T-cell (primary cell): ENCODE measurements at regions not wholly inside any gene's neighbourhood (a gene's known extent, or its start where the extent isn't known, plus 50 kb on each side); places are given as distances from the start of the nearest gene placed in this dataset.

Experiments used
- ATAC-seq, 4 experiments: fragments of 200-7000 bp in 3 of 4; fragments of 150-1000 bp in 1 of 4; cut with Tn5 transposase; replicated peaks in 1 of 4; 1 replicate in 3 of 4; 2 replicates in 1 of 4; pipeline ENCODE4 v1.10.0; 2021; ENCODE audit warnings: moderate library complexity in 3 of 4, mild to moderate bottlenecking in 2 of 4, moderate number of reproducible peaks in 1 of 4
- CTCF ChIA-PET, 2 donors: fragments of 300-600 bp; sonication (Branson Sonifier 250); formaldehyde crosslinking; loops; one replicate each; lab custom pipeline; 2022; ENCODE audit warnings: antibody characterized with exemption in 2 of 2; lab: Charles Lee
- POLR2A ChIA-PET, 2 donors: fragments of 300-600 bp; sonication (Branson Sonifier 250); formaldehyde crosslinking; loops; one replicate each; lab custom pipeline; 2022; ENCODE audit warnings: antibody characterized with exemption in 2 of 2; lab: Charles Lee
- DNase-seq, 35 experiments: peaks; one replicate each; pipeline versions ENCODE4 v3.0.0 to v3.0.0-alpha.2; 2013 to 2023
- H3K27ac ChIP-seq: one replicate; pipeline ENCODE4 v1.5.1; 2013; ENCODE audit warnings: low read length
- H3K27me3 ChIP-seq, 2 experiments: replicated peaks in 1 of 2; 1 replicate in 1 of 2; 2 replicates in 1 of 2; pipeline versions ENCODE4 v1.6.1 to v1.7.0; 2013; ENCODE audit warnings: low read length in 1 of 2, mixed read lengths in 1 of 2; ENCODE audit not compliant: control insufficient read depth in 2 of 2, insufficient read depth in 2 of 2; ENCODE audit errors: extremely low read depth in 1 of 2
- H3K36me3 ChIP-seq, 2 donors: 1 replicate in 1 of 2; 2 replicates in 1 of 2; pipeline versions ENCODE4 v1.6.1 to v1.7.0; 2013; ENCODE audit warnings: low read length in 1 of 2; ENCODE audit not compliant: control insufficient read depth in 2 of 2, insufficient read depth in 1 of 2; ENCODE audit errors: extremely low read depth in 1 of 2
- H3K4me1 ChIP-seq, 2 experiments: 1 replicate in 1 of 2; 2 replicates in 1 of 2; pipeline versions ENCODE4 v1.6.1 to v1.7.0; 2013; ENCODE audit warnings: low read length in 2 of 2, mixed read lengths in 1 of 2; ENCODE audit not compliant: insufficient read depth in 2 of 2, control insufficient read depth in 1 of 2; ENCODE audit errors: extremely low read depth in 1 of 2
- H3K4me3 ChIP-seq, 2 donors: 1 replicate in 1 of 2; 2 replicates in 1 of 2; pipeline versions ENCODE4 v1.5.1 to v1.7.0; 2013; ENCODE audit warnings: mild to moderate bottlenecking in 2 of 2, low read length in 1 of 2, moderate library complexity in 1 of 2; ENCODE audit not compliant: control insufficient read depth in 1 of 2; ENCODE audit errors: extremely low read depth in 1 of 2
- H3K9me3 ChIP-seq: 2 replicates; pipeline ENCODE4 v1.7.0; 2013
- H3K27ac Mint-ChIP-seq, 2 donors: one replicate each; pipeline ENCODE4 v1.8.0; 2020 to 2021; ENCODE audit warnings: mild to moderate bottlenecking in 2 of 2, mixed read lengths in 2 of 2
- H3K27me3 Mint-ChIP-seq, 2 donors: one replicate each; pipeline ENCODE4 v1.8.0; 2021 to 2022; ENCODE audit warnings: mixed read lengths in 2 of 2
- H3K36me3 Mint-ChIP-seq: one replicate; pipeline ENCODE4 v1.8.0; 2021; ENCODE audit warnings: mixed read lengths
- H3K4me1 Mint-ChIP-seq, 3 donors: one replicate each; pipeline ENCODE4 v1.8.0; 2020 to 2022; ENCODE audit warnings: mixed read lengths in 3 of 3, mild to moderate bottlenecking in 1 of 3
- H3K4me3 Mint-ChIP-seq, 3 donors: one replicate each; pipeline ENCODE4 v1.8.0; 2020 to 2022; ENCODE audit warnings: mild to moderate bottlenecking in 3 of 3, mixed read lengths in 3 of 3, moderate library complexity in 3 of 3
- H3K9me3 Mint-ChIP-seq, 3 donors: one replicate each; pipeline ENCODE4 v1.8.0; 2020 to 2022; ENCODE audit warnings: mixed read lengths in 3 of 3
- WGBS: methylation state at CpG from one replicate; pipeline ENCODE4 v1.1.5; 2013; ENCODE audit warnings: missing lambda C conversion rate; ENCODE audit not compliant: insufficient coverage; 5-methylcytosine and 5-hydroxymethylcytosine counted together

DNA sequence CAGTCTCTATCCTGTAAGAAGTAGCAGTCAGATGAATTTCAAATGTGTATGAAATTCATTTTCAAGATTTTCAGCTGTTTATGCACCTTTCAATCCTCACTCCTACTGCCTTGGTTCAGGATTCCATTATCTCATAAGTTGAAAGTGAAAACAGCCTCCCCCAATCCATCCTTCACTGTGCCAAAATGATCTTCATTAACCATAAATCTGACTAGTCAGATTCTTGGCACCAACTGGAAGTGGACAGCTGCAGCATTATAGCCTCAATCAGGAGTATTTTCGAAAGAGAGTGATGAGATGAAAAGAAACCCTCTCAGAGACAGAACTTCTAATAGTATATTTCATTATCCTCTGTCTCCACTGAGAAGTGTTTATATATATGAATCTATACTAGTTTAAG lies 365.3 kb upstream of the PDGFD start:
- WGBS, result no CpG with 5 or more reads among the region's 1 CpG
- H3K9me3 ChIP-seq, result no peaks in the 10 kb centered on the region
- Mint-ChIP-seq H3K36me3 (no peaks in the 10 kb centered on the region), H3K4me1 (no peaks in the 10 kb centered on the region), H3K9me3 (no peaks in the 10 kb centered on the region), H3K4me3 (no peak overlapping the region), H3K27me3 (peaks cover 0 to 9% of the 10 kb centered on the region in 2 donors), H3K27ac (no peak overlapping the region)
- ATAC-seq, result no peak
- ChIA-PET POLR2A (no interaction called here), CTCF (no interaction called here)
- H3K27ac ChIP-seq, result no peak overlapping the region
- no peaks in the 10 kb centered on the region for H3K36me3 ChIP-seq
- no peaks in the 10 kb centered on the region for H3K27me3 ChIP-seq
- no peaks in the 10 kb centered on the region for H3K4me1 ChIP-seq
- no peak overlapping the region for H3K4me3 ChIP-seq
- DNase-seq, result no peak

DNA sequence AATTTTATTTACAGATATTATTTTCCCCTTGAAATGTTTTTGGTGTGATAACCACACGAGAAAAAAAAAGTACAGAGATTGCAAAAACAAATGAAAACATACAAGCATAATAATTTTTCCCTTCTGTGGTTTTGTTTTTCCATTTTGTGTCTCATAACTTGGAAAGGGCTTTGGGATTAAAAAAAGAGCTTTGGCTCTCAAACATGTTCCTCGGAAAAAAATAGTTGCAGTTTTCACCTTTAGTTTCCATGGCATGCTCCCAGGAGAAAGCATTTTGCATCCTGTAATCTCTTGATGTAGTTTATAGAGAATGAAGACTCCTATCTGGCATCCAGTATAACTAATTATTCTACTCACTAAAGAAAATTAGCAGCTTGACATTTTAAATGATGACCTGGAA lies 362.1 kb upstream of the PDGFD start:
- Mint-ChIP-seq H3K4me3 (no peak overlapping the region), H3K9me3 (no peaks in the 10 kb centered on the region), H3K4me1 (no peaks in the 10 kb centered on the region), H3K36me3 (no peaks in the 10 kb centered on the region), H3K27me3 (no peaks in the 10 kb centered on the region), H3K27ac (no peak overlapping the region)
- no peak for DNase-seq
- Histone ChIP-seq H3K27me3 (no peaks in the 10 kb centered on the region), H3K4me3 (no peak overlapping the region), H3K4me1 (no peaks in the 10 kb centered on the region), H3K27ac (no peak overlapping the region), H3K9me3 (no peaks in the 10 kb centered on the region), H3K36me3 (no peaks in the 10 kb centered on the region)
- ChIA-PET CTCF (interaction anchor here in 1 of 2 donors (0.6 kb wide), 1 partner anchor 9 kb away, joined by 3 read pairs; no protein-coding TSS in a partner anchor), POLR2A (no interaction called here)
- no peak for ATAC-seq
- no CpG with 5 or more reads among the region's 2 CpGs for WGBS

GRCh38 chr11:104525416-104525815 lies 361.5 kb upstream of the PDGFD start:
- ATAC-seq, result no peak
- WGBS, result no CpG with 5 or more reads among the region's 3 CpGs
- Histone ChIP-seq H3K27ac (no peak overlapping the region), H3K27me3 (no peaks in the 10 kb centered on the region), H3K4me1 (no peaks in the 10 kb centered on the region), H3K9me3 (no peaks in the 10 kb centered on the region), H3K36me3 (no peaks in the 10 kb centered on the region), H3K4me3 (no peak overlapping the region)
- no peak for DNase-seq
- H3K4me3 Mint-ChIP-seq, result no peak overlapping the region
- no peaks in the 10 kb centered on the region for H3K27me3 Mint-ChIP-seq
- ChIA-PET CTCF (no interaction called here), POLR2A (no interaction called here)
- no peak overlapping the region for H3K27ac Mint-ChIP-seq
- H3K9me3 Mint-ChIP-seq, result no peaks in the 10 kb centered on the region
- no peaks in the 10 kb centered on the region for H3K36me3 Mint-ChIP-seq
- no peaks in the 10 kb centered on the region for H3K4me1 Mint-ChIP-seq

GRCh38 chr11:104524254-104524653 lies 360.3 kb upstream of the PDGFD start:
- Histone ChIP-seq H3K27ac (no peak overlapping the region), H3K9me3 (no peaks in the 10 kb centered on the region), H3K4me1 (no peaks in the 10 kb centered on the region), H3K4me3 (no peak overlapping the region), H3K36me3 (no peaks in the 10 kb centered on the region), H3K27me3 (no peaks in the 10 kb centered on the region)
- no peak overlapping the region for H3K27ac Mint-ChIP-seq
- H3K36me3 Mint-ChIP-seq, result no peaks in the 10 kb centered on the region
- POLR2A ChIA-PET, result no interaction called here
- H3K27me3 Mint-ChIP-seq, result no peaks in the 10 kb centered on the region
- no peaks in the 10 kb centered on the region for H3K4me1 Mint-ChIP-seq
- CTCF ChIA-PET, result interaction anchor here in 1 of 2 donors (1.1 kb wide), 1 partner anchor 1338 kb away, joined by 3 read pairs; no protein-coding TSS in a partner anchor
- ATAC-seq (no peak), DNase-seq (no peak)
- H3K9me3 Mint-ChIP-seq, result no peaks in the 10 kb centered on the region
- H3K4me3 Mint-ChIP-seq, result no peak overlapping the region

DNA sequence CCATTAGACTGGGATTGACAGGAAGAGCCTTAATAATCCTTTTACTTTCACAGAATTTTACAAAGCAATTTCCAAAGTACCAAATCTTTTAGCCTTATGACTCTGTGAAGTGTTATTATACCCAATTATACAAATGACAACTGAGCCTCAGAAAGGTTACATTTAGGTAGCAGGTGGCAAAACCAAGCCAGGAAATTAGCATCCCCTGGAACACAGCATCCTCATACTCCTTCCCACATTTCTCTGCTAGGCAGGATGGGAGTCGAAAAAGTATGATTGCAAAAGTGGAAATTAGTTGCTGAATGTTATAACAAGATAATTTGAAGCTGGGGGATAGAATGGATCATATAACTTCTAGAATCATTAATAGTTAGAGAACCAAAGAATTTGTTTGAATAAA lies 359.7 kb upstream of the PDGFD start:
- H3K4me1 ChIP-seq, result no peaks in the 10 kb centered on the region
- no peaks in the 10 kb centered on the region for H3K36me3 ChIP-seq
- no peaks in the 10 kb centered on the region for H3K9me3 ChIP-seq
- H3K4me3 ChIP-seq, result no peak overlapping the region
- Mint-ChIP-seq H3K27me3 (no peaks in the 10 kb centered on the region), H3K27ac (no peak overlapping the region), H3K36me3 (no peaks in the 10 kb centered on the region), H3K4me3 (no peak overlapping the region), H3K9me3 (no peaks in the 10 kb centered on the region), H3K4me1 (no peaks in the 10 kb centered on the region)
- ATAC-seq, result no peak
- no peak for DNase-seq
- POLR2A ChIA-PET, result no interaction called here
- no peak overlapping the region for H3K27ac ChIP-seq
- no peaks in the 10 kb centered on the region for H3K27me3 ChIP-seq
- CTCF ChIA-PET, result interaction anchor here in 1 of 2 donors (1.1 kb wide), 1 partner anchor 1339 kb away, joined by 3 read pairs; no protein-coding TSS in a partner anchor
- WGBS, result no CpG with 5 or more reads among the region's 1 CpG

DNA sequence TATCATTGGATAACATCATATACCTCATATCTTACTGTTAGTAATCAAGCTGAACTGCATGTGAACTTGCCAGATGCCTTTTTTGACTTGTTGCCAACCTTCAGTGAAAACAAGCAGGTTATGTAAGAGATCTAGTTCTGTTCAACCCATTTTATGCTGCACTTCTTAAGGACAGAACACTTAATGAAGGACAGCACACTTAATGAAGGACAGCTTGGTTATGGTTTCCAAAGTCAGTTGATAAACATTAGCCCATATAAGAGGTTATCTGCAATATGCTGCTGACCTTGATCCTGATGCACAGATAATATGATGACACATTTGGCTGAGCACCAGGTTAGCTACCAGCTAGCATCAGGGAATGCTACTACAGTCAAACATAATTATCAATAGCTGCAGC lies 358.7 kb upstream of the PDGFD start:
- ATAC-seq, result no peak

GRCh38 chr11:104522123-104522522 lies 358.2 kb upstream of the PDGFD start:
- Histone ChIP-seq H3K4me1 (no peaks in the 10 kb centered on the region), H3K9me3 (no peaks in the 10 kb centered on the region), H3K27ac (no peak overlapping the region), H3K4me3 (no peak overlapping the region), H3K27me3 (no peaks in the 10 kb centered on the region), H3K36me3 (no peaks in the 10 kb centered on the region)
- Mint-ChIP-seq H3K4me1 (no peaks in the 10 kb centered on the region), H3K4me3 (no peak overlapping the region), H3K27ac (no peak overlapping the region), H3K9me3 (no peaks in the 10 kb centered on the region), H3K36me3 (no peaks in the 10 kb centered on the region), H3K27me3 (peaks cover 0 to 4% of the 10 kb centered on the region in 2 donors)
- DNase-seq (no peak), ATAC-seq (no peak)
- no CpG with 5 or more reads among the region's 2 CpGs for WGBS
- POLR2A ChIA-PET, result no interaction called here
- CTCF ChIA-PET, result no interaction called here

More for the DNA sequence above, 358.7 kb upstream of the PDGFD start:
- H3K4me3 Mint-ChIP-seq, result no peak overlapping the region
- no peak overlapping the region for H3K27ac ChIP-seq
- no peak overlapping the region for H3K27ac Mint-ChIP-seq
- no peaks in the 10 kb centered on the region for H3K4me1 ChIP-seq
- H3K9me3 ChIP-seq, result no peaks in the 10 kb centered on the region
- CTCF ChIA-PET, result no interaction called here
- no peaks in the 10 kb centered on the region for H3K36me3 Mint-ChIP-seq
- peaks cover 0 to 3% of the 10 kb centered on the region in 2 donors for H3K27me3 Mint-ChIP-seq
- H3K27me3 ChIP-seq, result no peaks in the 10 kb centered on the region
- no peak for DNase-seq
- no peaks in the 10 kb centered on the region for H3K36me3 ChIP-seq
- H3K4me3 ChIP-seq, result no peak overlapping the region
- POLR2A ChIA-PET, result no interaction called here
- no peaks in the 10 kb centered on the region for H3K9me3 Mint-ChIP-seq
- H3K4me1 Mint-ChIP-seq, result no peaks in the 10 kb centered on the region
